LNCAP (cell line): ENCODE measurements at regions not wholly inside any gene's neighbourhood (a gene's known extent, or its start where the extent isn't known, plus 50 kb on each side); places are given as distances from the start of the nearest gene placed in this dataset.

ENCODE experiments used
- CTCF ChIP-seq: fragments of 450-650 bp; IDR thresholded peaks from 2 replicates; pipeline ENCODE4 v1.5.1; 2017; ENCODE audit warnings: mild to moderate bottlenecking

GRCh38 chr11:115050756-115051155 is 372.4 kb downstream of the NXPE2 start:
- TF ChIP-seq CTCF, result no peak

GRCh38 chr11:115051938-115052590 is 373.7 kb downstream of the NXPE2 start:
- TF ChIP-seq CTCF, result no peak

- TF ChIP-seq CTCF, result no peak
Observed at GRCh38 chr11:115052601-115053000, 374.3 kb downstream of the NXPE2 start.

GRCh38 chr11:115054570-115055538 is 376.5 kb downstream of the NXPE2 start:
- TF ChIP-seq CTCF, result no peak

GRCh38 chr11:115056514-115056913 is 378.2 kb downstream of the NXPE2 start:
- TF ChIP-seq CTCF, result no peak

GRCh38 chr11:115060840-115061239 is 382.5 kb downstream of the NXPE2 start:
- no peak for TF ChIP-seq CTCF

DNA sequence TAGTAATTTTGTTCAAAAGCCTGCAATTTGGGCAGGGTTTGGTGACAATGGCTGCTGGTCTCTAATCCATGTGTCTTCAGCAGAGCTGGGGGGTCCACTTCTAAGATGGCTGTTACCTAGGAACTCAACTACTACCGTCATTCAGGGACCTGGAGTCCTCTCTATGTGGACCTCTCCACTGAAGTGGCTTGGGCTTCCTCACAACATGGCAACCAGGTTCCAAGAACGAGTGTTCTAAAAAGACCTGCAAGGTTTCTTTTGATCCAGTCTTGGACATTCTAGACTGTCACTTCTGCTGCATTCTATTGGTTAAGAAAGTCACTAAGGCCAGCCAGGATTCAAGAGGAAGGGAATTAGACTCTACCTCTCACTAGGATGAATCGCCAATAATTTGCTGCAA is 387.0 kb downstream of the NXPE2 start:
- TF ChIP-seq CTCF, result no peak
